ENCODE measurements at regions not wholly inside any gene's neighbourhood (a gene's known extent, or its start where the extent isn't known, plus 50 kb on each side); places are given as distances from the start of the nearest gene placed in this dataset.

GRCh38 chrX:120692319-120692718, 62.5 kb upstream of the C1GALT1C1 start:
- no peak for DNase-seq

- DNase-seq: no peak
Measured at GRCh38 chrX:120690941-120691340, 61.1 kb upstream of the C1GALT1C1 start.

- no peak for DNase-seq
Measured at GRCh38 chrX:120690344-120690743, 60.5 kb upstream of the C1GALT1C1 start.

GRCh38 chrX:120680090-120680489, 50.2 kb upstream of the C1GALT1C1 start:
- DNase-seq: no peak
